Neural progenitor cell (in vitro differentiated cells): ENCODE measurements at regions not wholly inside any gene's neighbourhood (a gene's known extent, or its start where the extent isn't known, plus 50 kb on each side); places are given as distances from the start of the nearest gene placed in this dataset.

Experiments
- EZH2 ChIP-seq: fragments of 200-600 bp; sonication (generic); IDR thresholded peaks from 2 replicates; pipeline ENCODE4 v1.6.1; 2017; ENCODE audit warnings: antibody characterized with exemption, mild to moderate bottlenecking, moderate library complexity
- EZH2phosphoT487 ChIP-seq: fragments of 200-600 bp; sonication (generic); IDR thresholded peaks from 2 replicates; pipeline ENCODE4 v1.6.1; 2017; ENCODE audit warnings: antibody characterized with exemption
- TF ChIP-seq, protein P1 (sequence below): fragments of 200-600 bp; sonication (generic); IDR thresholded peaks from 2 replicates; pipeline ENCODE4 v1.5.1; 2017; ENCODE audit warnings: antibody characterized with exemption, mild to moderate bottlenecking

DNA sequence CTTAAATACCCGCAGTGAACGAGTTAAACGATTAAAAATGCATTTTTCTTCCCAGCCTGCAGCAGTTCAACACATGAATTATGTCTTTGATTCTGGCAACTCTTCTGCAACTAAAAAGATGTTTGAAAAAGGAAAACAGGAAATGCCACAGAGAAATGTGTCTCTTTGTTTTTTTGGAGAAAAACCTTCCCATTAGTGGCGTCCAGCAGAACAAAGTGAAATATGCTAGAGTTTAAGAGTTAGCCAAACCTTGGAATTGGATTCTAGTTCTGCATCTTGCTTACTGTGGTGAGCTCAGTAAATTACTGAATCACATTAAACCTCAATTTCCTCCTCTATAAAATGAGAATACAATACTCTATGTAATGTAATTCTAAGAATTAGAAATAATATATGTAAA lies 900.2 kb upstream of the ACVR2A start:
- TF ChIP-seq EZH2 = no peak
- TF ChIP-seq, protein P1, sequence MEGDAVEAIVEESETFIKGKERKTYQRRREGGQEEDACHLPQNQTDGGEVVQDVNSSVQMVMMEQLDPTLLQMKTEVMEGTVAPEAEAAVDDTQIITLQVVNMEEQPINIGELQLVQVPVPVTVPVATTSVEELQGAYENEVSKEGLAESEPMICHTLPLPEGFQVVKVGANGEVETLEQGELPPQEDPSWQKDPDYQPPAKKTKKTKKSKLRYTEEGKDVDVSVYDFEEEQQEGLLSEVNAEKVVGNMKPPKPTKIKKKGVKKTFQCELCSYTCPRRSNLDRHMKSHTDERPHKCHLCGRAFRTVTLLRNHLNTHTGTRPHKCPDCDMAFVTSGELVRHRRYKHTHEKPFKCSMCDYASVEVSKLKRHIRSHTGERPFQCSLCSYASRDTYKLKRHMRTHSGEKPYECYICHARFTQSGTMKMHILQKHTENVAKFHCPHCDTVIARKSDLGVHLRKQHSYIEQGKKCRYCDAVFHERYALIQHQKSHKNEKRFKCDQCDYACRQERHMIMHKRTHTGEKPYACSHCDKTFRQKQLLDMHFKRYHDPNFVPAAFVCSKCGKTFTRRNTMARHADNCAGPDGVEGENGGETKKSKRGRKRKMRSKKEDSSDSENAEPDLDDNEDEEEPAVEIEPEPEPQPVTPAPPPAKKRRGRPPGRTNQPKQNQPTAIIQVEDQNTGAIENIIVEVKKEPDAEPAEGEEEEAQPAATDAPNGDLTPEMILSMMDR = no peak
- TF ChIP-seq EZH2phosphoT487 = no peak
